IPS-NIHi7 (cell line): ENCODE measurements at regions not wholly inside any gene's neighbourhood (a gene's known extent, or its start where the extent isn't known, plus 50 kb on each side); places are given as distances from the start of the nearest gene placed in this dataset.

Experiments
- DNase-seq: peaks from one replicate; pipeline ENCODE4 v3.0.0; 2012; ENCODE audit warnings: mixed read lengths; ENCODE audit errors: extremely low spot score

DNA sequence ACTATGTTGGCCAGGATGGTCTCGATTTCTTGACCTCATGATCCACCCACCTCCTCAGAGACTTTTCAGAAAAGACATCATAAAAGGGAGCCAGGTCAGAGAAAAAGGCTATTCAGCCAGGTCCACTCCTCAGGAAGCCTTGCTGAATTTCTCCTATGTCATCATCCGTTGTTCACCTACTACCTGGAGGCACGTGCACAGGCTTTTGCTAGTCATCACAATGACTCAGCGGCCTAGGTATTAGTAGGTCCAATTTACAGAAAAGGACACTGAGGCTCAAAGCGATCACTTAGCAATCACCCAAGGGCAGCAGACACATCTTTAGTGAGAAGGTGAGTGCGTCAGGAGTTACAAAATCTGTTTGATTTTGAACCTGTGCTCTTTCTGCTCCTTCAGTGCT lies 72.3 kb upstream of the RAD23B start:
- no peak for DNase-seq

DNA sequence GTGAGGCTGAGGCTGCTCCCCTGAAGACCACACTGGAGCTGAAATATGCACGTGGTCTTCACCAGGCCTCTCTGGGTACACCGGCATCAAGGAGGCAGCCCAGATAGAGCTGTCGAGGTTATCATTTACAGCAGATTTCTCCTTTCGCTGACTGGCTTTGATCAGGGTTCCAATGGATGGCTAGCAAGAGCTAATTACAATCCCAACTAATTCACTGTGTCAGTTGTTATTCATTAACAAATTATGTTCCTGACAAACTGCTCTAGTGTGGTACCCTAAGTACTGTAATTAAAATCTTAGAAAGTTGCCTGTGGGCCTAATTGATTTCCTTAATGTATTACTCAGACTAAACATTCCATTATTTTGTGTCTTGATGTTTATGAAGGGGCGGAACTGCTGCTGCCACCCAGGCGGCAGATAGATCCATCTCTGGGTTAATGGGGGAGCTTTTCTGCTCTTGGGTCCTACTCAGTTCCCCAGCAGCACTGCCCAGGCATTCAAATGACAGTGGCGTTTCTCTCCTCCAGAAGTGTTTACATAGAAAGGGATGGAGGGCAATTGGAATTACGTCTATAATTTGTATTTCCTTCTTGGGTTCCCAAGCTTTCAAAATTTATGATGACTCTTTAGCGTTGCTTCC lies 71.7 kb upstream of the RAD23B start:
- no peak for DNase-seq

DNA sequence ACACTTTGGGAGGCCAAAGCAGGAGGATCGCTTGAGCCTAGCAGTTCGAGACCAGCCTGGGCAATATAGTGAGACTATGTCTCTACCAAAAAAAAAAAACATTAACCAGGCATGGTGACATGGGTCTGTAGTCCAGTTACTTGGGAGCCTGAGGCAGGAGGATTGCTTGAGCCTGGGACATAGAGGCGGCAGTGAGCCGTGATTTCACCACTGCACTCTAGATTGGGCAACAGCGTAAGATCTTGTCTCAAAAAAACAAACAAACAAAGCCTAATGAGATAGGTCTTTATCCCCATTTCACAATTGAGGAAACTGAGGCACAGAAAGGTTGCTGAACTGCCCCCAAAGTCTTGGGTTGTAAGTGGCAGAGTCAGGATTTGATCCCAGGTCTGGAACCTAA lies 70.5 kb upstream of the RAD23B start:
- DNase-seq: no peak

DNA sequence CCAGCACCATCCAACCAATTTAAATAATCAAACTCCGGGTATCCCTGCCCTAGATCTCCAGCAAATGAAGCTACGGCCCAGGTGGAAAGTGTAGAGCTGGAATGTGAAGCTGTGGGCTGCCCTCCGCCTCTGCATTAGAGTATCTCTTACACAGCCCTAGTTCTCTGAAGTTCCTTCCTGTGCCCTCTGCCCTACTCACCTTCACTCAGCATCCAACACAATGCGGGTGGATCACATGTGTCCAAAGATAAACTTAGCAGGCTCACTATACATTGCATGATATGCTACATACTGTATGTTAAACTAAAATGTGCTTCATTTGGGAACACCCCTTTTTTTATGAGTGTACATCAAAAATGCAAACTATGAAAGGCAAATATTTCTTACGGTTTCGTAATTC lies 70.0 kb upstream of the RAD23B start:
- no peak for DNase-seq

DNA sequence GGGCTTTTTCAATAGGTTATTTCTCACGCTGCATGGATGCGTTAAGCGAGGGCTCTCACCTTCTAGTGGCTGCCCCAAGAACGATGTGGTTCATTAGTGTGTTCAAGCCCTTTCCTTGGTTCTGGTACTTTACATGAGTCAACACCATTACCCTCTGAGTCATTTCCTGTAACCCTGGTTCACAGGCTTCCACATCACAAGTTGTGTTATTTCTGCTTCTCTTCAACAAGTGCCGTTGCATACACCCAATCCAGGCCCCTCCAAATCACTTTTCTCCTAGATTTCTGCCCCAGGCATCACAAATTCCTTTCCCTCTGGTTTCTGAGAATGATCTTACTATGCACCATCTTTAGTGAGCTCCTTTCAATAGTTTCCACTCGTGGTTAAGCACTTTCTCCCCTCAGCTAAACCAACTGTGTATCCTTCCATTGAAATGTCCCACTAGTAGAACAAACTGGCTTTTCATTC lies 69.5 kb upstream of the RAD23B start:
- DNase-seq: peak; percentile 58

DNA sequence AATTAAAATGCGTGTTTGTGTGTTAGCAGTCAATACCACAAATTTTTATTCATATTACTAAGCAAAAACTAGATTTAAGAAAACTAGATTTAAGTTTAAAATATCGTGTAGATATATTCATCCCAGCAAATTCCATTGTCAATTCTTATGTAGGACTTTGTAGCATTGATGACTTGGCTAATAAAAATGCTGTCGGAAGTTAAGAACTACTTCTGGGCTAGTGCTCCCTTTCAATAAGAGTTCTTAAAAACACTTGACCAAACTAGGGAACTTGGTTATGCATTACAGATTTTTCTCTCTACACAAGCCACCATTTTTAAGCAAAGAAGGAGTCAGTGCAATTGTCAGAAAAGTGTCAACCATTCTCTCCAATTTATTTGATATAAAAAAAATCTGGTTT lies 68.7 kb upstream of the RAD23B start:
- DNase-seq: no peak

DNA sequence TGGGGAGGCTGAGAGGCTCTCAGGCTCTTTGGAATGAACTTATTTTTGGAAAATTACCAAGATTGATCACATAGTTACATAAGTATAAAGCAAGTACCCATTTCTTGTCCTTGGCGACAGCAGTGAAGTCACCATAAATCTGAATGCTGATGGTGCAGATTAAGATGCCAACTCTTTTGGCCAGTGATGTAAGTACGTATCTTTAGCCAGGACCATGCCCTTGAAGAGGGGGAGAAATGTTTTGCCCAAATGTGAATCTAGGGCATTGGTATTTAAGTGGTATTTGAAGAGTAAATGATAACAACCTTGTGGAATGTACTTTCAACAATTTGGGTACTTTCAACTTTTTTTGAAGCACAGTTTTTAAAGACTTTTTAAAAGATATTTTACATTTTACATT lies 68.2 kb upstream of the RAD23B start:
- DNase-seq: no peak

DNA sequence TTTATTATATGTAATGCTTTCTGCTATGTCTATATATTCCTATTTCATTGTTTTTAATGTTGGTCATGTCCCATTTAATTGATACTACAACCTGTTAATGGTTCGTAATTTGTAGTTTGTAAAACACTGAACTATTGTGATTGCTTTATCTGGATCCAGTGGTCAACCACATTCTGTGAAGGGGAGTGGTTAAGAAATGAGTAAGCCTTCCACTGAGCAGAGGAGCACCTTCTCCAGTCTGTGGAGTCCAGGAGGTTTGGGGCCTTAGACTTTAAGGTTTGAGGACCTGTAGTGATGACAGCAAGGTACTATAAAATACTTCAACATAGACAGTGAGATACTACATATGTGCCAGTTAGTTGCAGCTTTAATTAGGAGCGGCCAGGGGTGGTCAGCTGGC lies 67.7 kb upstream of the RAD23B start:
- DNase-seq: no peak

DNA sequence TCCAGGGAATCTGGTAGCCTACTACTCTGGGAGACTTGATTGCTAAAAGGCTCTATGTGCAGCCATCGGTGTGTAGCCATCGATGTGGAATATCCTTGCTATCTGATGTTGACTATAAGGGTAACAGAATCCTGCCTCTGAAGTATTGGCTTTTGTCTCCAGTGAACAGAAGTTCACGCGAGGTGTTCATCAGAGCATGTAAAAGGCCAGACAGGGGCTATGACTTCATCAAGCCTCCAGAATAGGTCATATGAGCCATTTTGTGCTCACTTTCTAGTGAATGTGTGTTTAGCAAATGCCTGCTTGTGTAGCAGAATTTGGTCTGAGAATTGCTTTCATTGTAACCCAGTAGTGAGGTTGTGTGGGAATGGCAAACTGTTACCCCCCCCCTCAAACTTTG lies 66.8 kb upstream of the RAD23B start:
- DNase-seq: no peak

DNA sequence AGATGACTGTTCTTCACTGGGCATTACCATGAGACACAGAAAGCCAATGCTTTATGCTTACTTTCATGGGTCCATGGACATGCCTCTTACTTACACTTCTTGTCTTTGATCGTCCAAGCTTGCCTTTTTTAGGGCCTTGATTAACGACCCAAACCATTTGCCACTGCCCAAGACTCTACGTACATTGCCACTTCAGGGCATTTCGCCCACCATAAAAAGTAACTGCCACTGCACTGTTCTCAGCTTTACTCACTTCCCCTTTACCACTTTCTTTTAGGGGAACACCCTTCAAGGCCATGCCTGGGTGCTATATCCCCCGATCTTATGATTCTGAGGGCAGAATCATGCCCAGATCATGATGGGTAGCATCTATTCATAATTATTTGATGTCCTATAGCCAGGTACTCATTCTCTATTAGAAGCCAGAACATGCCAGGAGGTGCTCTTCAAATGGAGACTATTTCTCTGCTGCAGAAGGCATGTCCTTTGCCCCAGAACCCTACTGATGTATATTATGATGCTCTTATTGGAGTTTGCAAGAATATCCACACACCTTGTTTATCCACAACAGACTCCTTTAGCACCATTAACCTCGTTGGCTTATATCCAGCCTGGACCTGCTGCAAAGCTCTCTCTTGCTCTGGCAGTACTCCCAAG lies 64.1 kb upstream of the RAD23B start:
- no peak for DNase-seq

DNA sequence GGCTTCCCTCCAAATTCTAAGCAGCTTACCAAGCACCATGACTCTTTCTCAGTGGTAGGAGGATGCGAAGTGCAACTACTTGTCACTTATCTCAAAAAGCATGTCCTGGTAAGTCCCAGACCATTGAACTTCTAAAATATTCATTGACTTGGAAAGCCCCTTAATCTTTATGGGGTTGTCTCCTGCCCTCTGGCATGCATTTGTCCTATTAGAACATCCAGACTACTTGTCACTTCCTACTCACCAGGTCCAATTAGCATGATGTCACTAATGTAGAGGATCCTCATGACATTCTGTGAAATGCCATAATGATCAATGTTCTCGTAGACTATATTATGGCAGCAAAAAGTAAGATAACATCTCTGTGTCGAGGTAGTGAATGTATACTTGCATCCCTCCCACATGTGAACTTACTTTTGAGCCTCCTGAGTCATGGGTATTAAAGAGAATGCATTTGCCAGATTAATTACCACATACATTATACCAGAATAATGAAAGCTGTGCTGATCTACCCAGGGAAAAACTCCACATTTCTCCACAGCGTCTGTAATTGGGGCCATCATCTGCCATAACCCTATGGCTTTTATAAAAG lies 63.5 kb upstream of the RAD23B start:
- DNase-seq: no peak

DNA sequence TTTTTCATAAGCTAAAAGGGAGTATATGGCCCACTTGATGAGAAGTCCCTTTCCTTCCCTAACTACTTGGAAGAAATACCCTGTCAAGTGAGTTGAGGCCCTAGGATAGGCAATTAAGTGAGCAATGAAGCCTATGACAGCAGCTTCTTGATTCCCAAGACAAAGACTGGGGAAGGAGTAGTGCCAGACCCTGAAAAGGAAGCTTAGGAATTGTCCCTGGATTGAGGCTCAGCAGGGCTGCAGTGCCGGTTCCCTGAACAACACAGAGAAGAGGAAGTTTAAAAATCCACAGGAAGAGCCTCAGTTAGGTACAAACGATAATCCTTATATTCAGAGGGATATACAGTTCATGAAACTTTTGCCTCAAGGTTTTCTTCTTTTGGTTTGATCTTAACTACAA lies 61.8 kb upstream of the RAD23B start:
- DNase-seq: peak; percentile 42

DNA sequence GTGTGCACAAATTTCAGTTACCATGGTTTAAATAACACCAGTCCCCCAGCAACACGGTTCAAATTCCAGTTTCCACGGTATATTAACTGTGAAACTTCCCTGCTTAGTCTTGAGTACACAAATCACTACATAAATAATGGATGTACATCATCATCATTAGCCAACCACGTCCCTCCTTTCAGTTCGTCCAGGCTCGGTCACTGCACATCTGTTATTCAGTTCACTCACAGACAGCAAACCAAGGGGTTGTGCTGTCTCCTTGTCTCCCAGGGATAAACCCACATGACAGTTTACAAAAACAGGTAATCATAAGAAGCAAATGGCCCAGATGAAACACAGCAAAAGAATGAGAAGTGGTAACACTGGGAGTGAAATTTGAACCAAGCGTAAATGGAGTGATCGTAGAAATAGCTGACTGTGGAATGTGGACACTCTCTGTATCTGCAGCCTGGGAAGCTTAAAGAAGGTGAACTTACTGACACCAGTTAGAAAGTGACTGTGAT lies 61.0 kb upstream of the RAD23B start:
- no peak for DNase-seq

DNA sequence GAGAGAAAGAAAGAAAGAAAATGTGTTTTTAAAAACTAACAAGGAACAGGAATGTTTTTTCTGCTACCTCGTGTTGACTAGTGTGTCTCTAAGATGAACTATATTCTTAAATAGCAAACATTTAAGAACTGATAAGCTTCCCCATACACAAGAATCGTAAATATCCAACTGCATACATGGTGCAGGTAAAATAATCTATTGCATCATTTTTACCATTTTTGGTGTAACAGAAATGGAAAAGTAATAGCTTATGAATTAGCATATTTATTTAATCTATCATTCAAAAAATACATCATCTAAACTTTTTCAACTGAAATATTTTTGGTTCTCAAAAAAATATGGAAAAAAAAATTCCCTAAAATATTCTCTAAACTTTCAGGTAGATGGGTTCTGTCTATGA lies 59.7 kb upstream of the RAD23B start:
- DNase-seq: no peak

DNA sequence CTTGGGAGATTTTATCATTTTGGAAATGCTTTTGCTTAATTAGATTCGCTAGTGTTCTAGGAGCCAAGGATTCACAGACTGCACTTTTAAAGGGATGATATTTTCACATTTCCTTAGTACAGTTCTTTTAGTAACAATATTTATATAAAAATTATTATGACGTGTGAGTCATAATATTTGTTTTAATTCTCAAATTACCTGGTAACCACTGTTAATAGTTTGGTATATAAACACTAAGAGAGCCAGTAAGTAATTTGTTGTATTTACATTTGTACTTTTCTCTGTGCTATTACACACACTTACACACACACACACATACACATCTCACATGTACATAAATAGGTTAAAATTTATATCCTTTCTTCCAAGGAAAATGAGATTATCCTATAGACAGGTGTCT lies 58.8 kb upstream of the RAD23B start:
- no peak for DNase-seq

DNA sequence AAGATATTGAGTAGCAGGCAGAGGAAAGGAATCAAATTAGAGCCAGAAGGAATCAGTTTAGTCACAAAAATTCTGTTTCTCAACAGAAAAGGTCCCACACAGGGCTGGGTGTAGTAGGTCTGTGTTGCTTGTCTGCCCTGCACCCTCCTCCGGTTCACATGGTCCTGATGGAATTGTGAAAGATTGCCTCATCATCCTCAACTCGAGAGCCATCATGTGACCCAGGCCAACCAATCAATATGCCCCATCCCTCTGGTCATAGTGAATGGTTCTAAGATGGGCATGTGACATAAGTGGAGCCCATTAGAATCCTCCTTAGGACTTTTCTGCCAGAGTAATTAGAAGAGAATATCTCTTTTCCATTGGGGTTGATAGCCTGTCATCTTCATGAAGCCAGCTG lies 56.7 kb upstream of the RAD23B start:
- DNase-seq: no peak

DNA sequence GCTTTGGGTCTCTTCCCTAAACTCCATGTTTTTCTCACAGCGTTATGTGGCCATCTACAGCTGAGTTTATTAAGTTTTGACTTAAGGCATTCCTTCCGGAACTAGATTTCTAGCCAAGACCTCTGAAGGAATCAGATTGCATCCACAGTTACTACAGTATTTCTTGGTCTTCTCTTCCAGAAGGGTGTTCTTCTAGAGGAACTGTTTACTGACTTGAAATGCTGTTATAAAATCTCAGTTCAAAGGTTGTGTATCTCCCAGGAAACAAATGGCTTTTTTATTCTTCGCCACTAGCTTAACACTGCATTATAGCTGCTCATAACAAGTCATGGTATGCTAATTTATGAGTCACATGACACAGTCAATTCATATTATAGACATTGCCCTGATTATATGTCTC lies 55.3 kb upstream of the RAD23B start:
- DNase-seq: no peak

DNA sequence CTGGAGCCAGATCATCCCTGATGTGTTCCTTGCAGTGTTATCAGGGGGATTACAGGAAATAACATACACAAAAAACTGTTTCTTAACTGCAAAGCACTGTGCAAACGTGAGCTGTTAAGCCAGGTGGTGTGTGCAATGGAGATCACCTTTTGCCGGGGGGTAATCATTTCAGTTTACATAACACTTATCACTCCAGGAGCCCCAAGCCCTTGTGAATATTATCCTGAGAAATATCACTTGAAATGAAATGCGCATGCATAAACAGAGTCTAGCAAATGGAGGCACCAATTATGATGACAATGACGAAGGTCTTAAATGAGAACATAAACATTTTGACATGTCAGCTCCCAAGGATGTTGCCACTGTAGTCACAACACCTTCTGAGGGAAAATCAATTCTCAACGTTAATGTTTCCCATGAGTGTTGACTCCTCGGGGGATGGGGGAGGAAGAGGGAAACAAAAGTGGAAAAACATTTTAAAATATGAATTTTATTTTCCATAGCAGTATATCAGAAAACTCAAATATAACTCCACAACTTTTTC lies 54.5 kb upstream of the RAD23B start:
- no peak for DNase-seq

DNA sequence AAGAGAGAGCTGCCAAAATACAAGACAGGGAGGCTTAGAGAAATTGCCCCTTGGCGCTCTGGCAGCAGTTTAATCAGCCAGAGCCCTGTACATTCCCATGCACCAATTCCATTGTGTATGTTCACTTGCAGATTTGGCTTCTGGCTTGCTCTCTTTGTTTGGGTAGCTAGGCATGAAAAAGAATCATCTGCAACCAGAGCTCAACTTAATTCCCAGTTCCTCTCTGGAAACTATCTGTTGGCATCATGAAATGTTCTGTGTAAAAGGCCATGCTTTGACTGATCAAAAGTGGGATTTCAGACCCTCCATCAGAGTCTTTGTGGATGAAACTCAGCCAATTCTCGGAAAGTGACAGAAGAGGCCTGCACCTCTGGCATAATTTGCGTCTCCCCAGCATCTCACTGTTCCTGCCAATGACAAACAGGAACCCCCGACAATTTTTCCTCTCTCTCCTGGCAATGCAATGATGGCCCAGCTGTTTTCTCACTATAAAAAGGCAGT lies 53.8 kb upstream of the RAD23B start:
- DNase-seq: no peak
